GM23338 (cell line): ENCODE measurements at regions not wholly inside any gene's neighbourhood (a gene's known extent, or its start where the extent isn't known, plus 50 kb on each side); places are given as distances from the start of the nearest gene placed in this dataset.

ENCODE experiments used
- ATAC-seq: fragments of 200-7000 bp; cut with Tn5 transposase; 3 replicates; pipeline ENCODE4 v1.9.1; 2020
- DNase-seq: peaks from one replicate; pipeline ENCODE4 v3.0.0-alpha.2; 2015; ENCODE audit warnings: low spot score
- H2AFZ ChIP-seq: fragments of 200-600 bp; sonication (generic); 2 replicates; pipeline ENCODE4 v1.8.0; 2016; ENCODE audit warnings: antibody characterized with exemption, mild to moderate bottlenecking, moderate library complexity
- H3F3A ChIP-seq: fragments of 200-600 bp; sonication (generic); replicated peaks from 2 replicates; pipeline ENCODE4 v1.8.0; 2017; ENCODE audit warnings: antibody characterized with exemption, mixed run types, low read depth
- H3K27ac ChIP-seq: fragments of 200-600 bp; sonication (generic); 2 replicates; pipeline ENCODE4 v1.6.1; 2016; ENCODE audit warnings: low read depth
- H3K27me3 ChIP-seq: fragments of 200-600 bp; sonication (generic); 2 replicates; pipeline ENCODE4 v1.8.0; 2016; ENCODE audit warnings: mild to moderate bottlenecking, mixed run types, moderate library complexity; ENCODE audit not compliant: insufficient read depth
- H3K36me3 ChIP-seq: fragments of 200-600 bp; sonication (generic); 2 replicates; pipeline ENCODE4 v1.8.0; 2016; ENCODE audit warnings: mild to moderate bottlenecking; ENCODE audit not compliant: insufficient read depth
- H3K4me1 ChIP-seq: fragments of 200-600 bp; sonication (generic); 2 replicates; pipeline ENCODE4 v1.8.0; 2016; ENCODE audit warnings: mild to moderate bottlenecking, moderate library complexity; ENCODE audit not compliant: insufficient read depth
- H3K4me2 ChIP-seq: fragments of 200-600 bp; sonication (generic); 2 replicates; pipeline ENCODE4 v1.7.1; 2017; ENCODE audit warnings: mixed run types
- H3K4me3 ChIP-seq: fragments of 200-600 bp; sonication (generic); 2 replicates; pipeline ENCODE4 v1.6.1; 2016; ENCODE audit warnings: mixed run types
- H3K79me2 ChIP-seq: fragments of 200-600 bp; sonication (generic); replicated peaks from 2 replicates; pipeline ENCODE4 v1.8.0; 2017; ENCODE audit warnings: mild to moderate bottlenecking; ENCODE audit not compliant: insufficient read depth
- H3K9me2 ChIP-seq: fragments of 200-600 bp; sonication (generic); 2 replicates; pipeline ENCODE4 v1.8.0; 2017; ENCODE audit not compliant: insufficient read depth
- H4K20me1 ChIP-seq: fragments of 200-600 bp; sonication (generic); replicated peaks from 2 replicates; pipeline ENCODE4 v1.8.0; 2017; ENCODE audit warnings: mild to moderate bottlenecking; ENCODE audit not compliant: insufficient read depth
- H3K27ac Mint-ChIP-seq: 2 replicates; pipeline ENCODE4 v1.8.0; 2020; ENCODE audit warnings: inconsistent platforms, mild to moderate bottlenecking, moderate library complexity, mixed read lengths
- H3K27me3 Mint-ChIP-seq: 3 replicates; pipeline ENCODE4 v1.8.0; 2022; ENCODE audit warnings: low read depth, mild to moderate bottlenecking, moderate library complexity, mixed read lengths, inconsistent platforms; ENCODE audit not compliant: insufficient read depth, poor library complexity
- H3K36me3 Mint-ChIP-seq: 3 replicates; pipeline ENCODE4 v1.8.0; 2021; ENCODE audit warnings: low read depth, mild to moderate bottlenecking, inconsistent platforms, moderate library complexity, mixed read lengths
- H3K4me1 Mint-ChIP-seq: 3 replicates; pipeline ENCODE4 v1.8.0; 2020; ENCODE audit warnings: mild to moderate bottlenecking, inconsistent platforms, mixed read lengths
- H3K4me3 Mint-ChIP-seq: 3 replicates; pipeline ENCODE4 v1.8.0; 2021; ENCODE audit warnings: moderate library complexity, mild to moderate bottlenecking, inconsistent platforms, mixed read lengths
- H3K9me3 Mint-ChIP-seq: 3 replicates; pipeline ENCODE4 v1.8.0; 2020; ENCODE audit warnings: moderate library complexity, mild to moderate bottlenecking, inconsistent platforms, mixed read lengths
- CREB1 ChIP-seq: fragments of 250-450 bp; sonication (Bioruptor Pico); IDR thresholded peaks from 2 replicates; pipeline ENCODE4 v1.5.0; 2020; ENCODE audit warnings: low read depth, mild to moderate bottlenecking, moderate library complexity
- CTCF ChIP-seq, 2 experiments: fragments of 200-600 bp in 1 of 2; sonication (generic) in 1 of 2; conservative IDR thresholded peaks; 2 replicates each; pipeline versions ENCODE4 v1.5.1 to v1.6.1; 2016 to 2017; ENCODE audit warnings: antibody characterized with exemption in 2 of 2, low read depth in 2 of 2, mild to moderate bottlenecking in 2 of 2, moderate library complexity in 1 of 2
- ETS1 ChIP-seq: IDR thresholded peaks from 2 replicates; pipeline ENCODE4 v1.6.1; 2016; ENCODE audit warnings: antibody characterized with exemption
- EZH2 ChIP-seq: fragments of 200-600 bp; sonication (generic); IDR thresholded peaks from one replicate; pipeline ENCODE4 v1.8.0; 2017; ENCODE audit warnings: antibody characterized with exemption, mild to moderate bottlenecking, low read depth; ENCODE audit not compliant: unreplicated experiment
- EZH2phosphoT487 ChIP-seq: fragments of 200-600 bp; sonication (generic); IDR thresholded peaks from one replicate; pipeline ENCODE4 v1.8.1; 2018; ENCODE audit warnings: antibody characterized with exemption; ENCODE audit not compliant: unreplicated experiment
- JUNB ChIP-seq: IDR thresholded peaks from one replicate; pipeline ENCODE4 v1.6.1; 2016; ENCODE audit warnings: antibody characterized with exemption; ENCODE audit not compliant: unreplicated experiment
- NANOG ChIP-seq: IDR thresholded peaks from 2 replicates; pipeline ENCODE4 v1.6.1; 2016; ENCODE audit warnings: antibody characterized with exemption, borderline replicate concordance
- POLR2AphosphoS5 ChIP-seq: IDR thresholded peaks from 2 replicates; pipeline ENCODE4 v1.6.1; 2016; ENCODE audit warnings: antibody characterized with exemption, low read depth
- REST ChIP-seq: IDR thresholded peaks from one replicate; pipeline ENCODE4 v1.6.1; 2018; ENCODE audit warnings: antibody characterized with exemption; ENCODE audit not compliant: unreplicated experiment
- STAT1 ChIP-seq: IDR thresholded peaks from one replicate; pipeline ENCODE4 v1.6.1; 2016; ENCODE audit warnings: antibody characterized with exemption; ENCODE audit not compliant: unreplicated experiment
- ZNF114 ChIP-seq: fragments of 250-450 bp; sonication (Bioruptor Pico); IDR thresholded peaks from 2 replicates; pipeline ENCODE4 v1.5.0; 2020; ENCODE audit warnings: mild to moderate bottlenecking, moderate library complexity
- ZNF331 ChIP-seq: fragments of 250-450 bp; sonication (Bioruptor Pico); IDR thresholded peaks from 2 replicates; pipeline ENCODE4 v1.5.0; 2020; ENCODE audit warnings: low read depth, mild to moderate bottlenecking, moderate library complexity
- ZNF462 ChIP-seq: fragments of 250-450 bp; sonication (Bioruptor Pico); IDR thresholded peaks from 2 replicates; pipeline ENCODE4 v1.5.0; 2020; ENCODE audit warnings: mild to moderate bottlenecking, moderate library complexity

- Mint-ChIP-seq H3K9me3 (no peaks in the 10 kb centered on the region), H3K36me3 (no peaks in the 10 kb centered on the region), H3K27ac (no peak overlapping the region; the same call in 1 of the 2 replicates), H3K4me1 (peaks cover 4% of the 10 kb centered on the region; the same call in 1 of the 3 replicates), H3K4me3 (no peak overlapping the region), H3K27me3 (peaks cover 11% of the 10 kb centered on the region)
- no peak for DNase-seq
- Histone ChIP-seq H3K36me3 (no peaks in the 10 kb centered on the region), H3K4me3 (no peak overlapping the region), H2AFZ (no peak overlapping the region), H3K9me2 (no peaks in the 10 kb centered on the region), H3K4me1 (no peaks in the 10 kb centered on the region), H3K4me2 (no peak overlapping the region), H3F3A (no peaks in the 10 kb centered on the region), H3K79me2 (no peaks in the 10 kb centered on the region), H4K20me1 (no peaks in the 10 kb centered on the region), H3K27me3 (no peaks in the 10 kb centered on the region), H3K27ac (no peak overlapping the region)
- TF ChIP-seq STAT1 (no peak), JUNB (no peak), ZNF462 (CRISPR knock-in tag) (no peak), REST (no peak), EZH2 (no peak), CTCF (conservative IDR thresholded peaks at IDR 0.05; ENCODE audit: low read depth in 2 of 2) (no peak), POLR2AphosphoS5 (no peak), ZNF331 (CRISPR knock-in tag) (no peak), EZH2phosphoT487 (no peak), NANOG (no peak), ETS1 (no peak), CREB1 (CRISPR knock-in tag) (no peak), ZNF114 (CRISPR knock-in tag) (no peak)
- ATAC-seq: no peak
Measured at GRCh38 chr18:8469544-8470130, 139.6 kb upstream of the RAB12 start.
